NCI-H2171 treated with DMSO at 0.1 percent for 48 hours (cell line): ENCODE measurements at regions not wholly inside any gene's neighbourhood (a gene's known extent, or its start where the extent isn't known, plus 50 kb on each side); places are given as distances from the start of the nearest gene placed in this dataset.
"Not testable (repeated sequence)": the region's sequence is repeated elsewhere in the genome, so short reads cannot be mapped to it uniquely, and the experiment has no call there.

Source experiments
- DNase-seq: peaks from one replicate; lab custom pipeline; 2025; lab: John Stamatoyannopoulos, UW

GRCh38 chr3:88291486-88291885 lies 141.7 kb downstream of the C3orf38 start:
- no peak for DNase-seq

GRCh38 chr3:88298189-88298588 lies 148.4 kb downstream of the C3orf38 start:
- DNase-seq: no peak

- DNase-seq: no peak
Observed at GRCh38 chr3:88301273-88301995, 151.7 kb downstream of the C3orf38 start.

GRCh38 chr3:88301996-88302393 lies 152.2 kb downstream of the C3orf38 start:
- DNase-seq: no peak

- DNase-seq: not testable (repeated sequence)
Observed at GRCh38 chr3:88303331-88303904, 153.7 kb downstream of the C3orf38 start.

GRCh38 chr3:88307666-88308065 lies 157.9 kb downstream of the C3orf38 start:
- no peak for DNase-seq

- DNase-seq: no peak
Observed at GRCh38 chr3:88311826-88312225, 162.1 kb downstream of the C3orf38 start.

- DNase-seq: no peak
Observed at GRCh38 chr3:88312256-88312655, 162.5 kb downstream of the C3orf38 start.

- DNase-seq: no peak
Observed at GRCh38 chr3:88318067-88318466, 168.3 kb downstream of the C3orf38 start.

- no peak for DNase-seq
Observed at GRCh38 chr3:88321363-88322050, 171.7 kb downstream of the C3orf38 start.

- DNase-seq: no peak
Observed at GRCh38 chr3:88324788-88325187, 175.0 kb downstream of the C3orf38 start.

- DNase-seq: no peak
Observed at GRCh38 chr3:88334187-88334868, 184.6 kb downstream of the C3orf38 start.

GRCh38 chr3:88336894-88337293 lies 187.1 kb downstream of the C3orf38 start:
- DNase-seq: no peak

- DNase-seq: no peak
Observed at GRCh38 chr3:88343264-88343663, 193.5 kb downstream of the C3orf38 start.

- DNase-seq: no peak
Observed at GRCh38 chr3:88346643-88347042, 196.9 kb downstream of the C3orf38 start.

GRCh38 chr3:88362428-88362827 lies 212.7 kb downstream of the C3orf38 start:
- no peak for DNase-seq

- no peak for DNase-seq
Observed at GRCh38 chr3:88364926-88365325, 215.2 kb downstream of the C3orf38 start.

GRCh38 chr3:88369337-88369736 lies 219.6 kb downstream of the C3orf38 start:
- no peak for DNase-seq

- no peak for DNase-seq
Observed at GRCh38 chr3:88369767-88370166, 220.0 kb downstream of the C3orf38 start.

GRCh38 chr3:88385090-88385489 lies 235.3 kb downstream of the C3orf38 start:
- DNase-seq: no peak

GRCh38 chr3:88398581-88398980 lies 248.8 kb downstream of the C3orf38 start:
- no peak for DNase-seq

GRCh38 chr3:88403319-88403718 lies 253.6 kb downstream of the C3orf38 start:
- DNase-seq: no peak

GRCh38 chr3:88408097-88408496 lies 258.3 kb downstream of the C3orf38 start:
- DNase-seq: no peak
